ENCODE measurements at regions not wholly inside any gene's neighbourhood (a gene's known extent, or its start where the extent isn't known, plus 50 kb on each side); places are given as distances from the start of the nearest gene placed in this dataset.

GRCh38 chr3:165382672-165383071, 186.5 kb upstream of the SLITRK3 start:
- H3K27ac ChIP-seq = no peak overlapping the region
- 67 to 80% methylated on average over 3 of the region's 3 CpGs for WGBS, 2 donors
- TF ChIP-seq POLR2A (IDR thresholded peaks at IDR 0.05) (no peak), CTCF (IDR thresholded peaks at IDR 0.05) (no peak), EP300 (IDR thresholded peaks at IDR 0.05) (no peak), POLR2AphosphoS5 (IDR thresholded peaks at IDR 0.05) (no peak)
- intact Hi-C loops (cut with DNase I) = no loop called here
- H3K36me3 ChIP-seq = no peaks in the 10 kb centered on the region
- no peaks in the 10 kb centered on the region for H3K4me1 ChIP-seq
- H3K4me3 ChIP-seq = no peak overlapping the region
- no peaks in the 10 kb centered on the region for H3K9me3 ChIP-seq
- H3K27me3 ChIP-seq = no peaks in the 10 kb centered on the region
- DNase-seq = no peak

- no peak for TF ChIP-seq EP300 (IDR thresholded peaks at IDR 0.05)
- TF ChIP-seq POLR2AphosphoS5 (IDR thresholded peaks at IDR 0.05) = no peak
- TF ChIP-seq POLR2A (IDR thresholded peaks at IDR 0.05) = no peak
- no peak for TF ChIP-seq CTCF (IDR thresholded peaks at IDR 0.05)
- Histone ChIP-seq H3K4me1 (no peaks in the 10 kb centered on the region), H3K27ac (no peak overlapping the region), H3K36me3 (no peaks in the 10 kb centered on the region), H3K27me3 (no peaks in the 10 kb centered on the region), H3K9me3 (no peaks in the 10 kb centered on the region), H3K4me3 (no peak overlapping the region)
- 37 to 63% methylated on average over 2 of the region's 2 CpGs for WGBS, 2 donors
- intact Hi-C loops (cut with DNase I) = no loop called here
- DNase-seq = no peak
Measured at GRCh38 chr3:165378761-165379160, 182.6 kb upstream of the SLITRK3 start.

DNA sequence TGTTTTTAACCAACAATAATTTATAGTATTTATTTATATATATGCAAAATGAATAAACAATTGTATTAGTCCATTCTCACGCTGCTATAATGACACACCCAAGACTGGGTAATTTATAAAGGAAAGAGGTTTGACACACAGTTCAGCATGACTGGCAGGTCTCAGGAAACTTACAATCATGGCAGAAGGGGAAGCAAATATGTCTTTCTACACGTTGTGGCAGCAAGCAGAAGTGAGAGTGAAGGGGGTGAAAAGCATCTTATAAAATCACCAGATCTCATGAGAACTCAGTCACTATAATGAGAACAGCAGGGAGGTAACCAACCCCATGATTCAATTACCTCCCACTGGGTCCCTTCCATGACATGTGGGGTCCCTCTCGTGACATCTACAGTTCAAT, 162.8 kb upstream of the SLITRK3 start:
- TF ChIP-seq EP300 (IDR thresholded peaks at IDR 0.05) (no peak), POLR2AphosphoS5 (IDR thresholded peaks at IDR 0.05) (no peak), POLR2A (IDR thresholded peaks at IDR 0.05) (no peak), CTCF (IDR thresholded peaks at IDR 0.05) (no peak)
- H3K4me3 ChIP-seq = no peak overlapping the region
- WGBS, 2 donors = 34 to 39% methylated on average over 3 of the region's 3 CpGs
- H3K9me3 ChIP-seq = no peaks in the 10 kb centered on the region
- no peaks in the 10 kb centered on the region for H3K27me3 ChIP-seq
- H3K36me3 ChIP-seq = no peaks in the 10 kb centered on the region
- DNase-seq = no peak
- H3K4me1 ChIP-seq = no peaks in the 10 kb centered on the region
- H3K27ac ChIP-seq = no peak overlapping the region
- intact Hi-C loops (cut with DNase I) = no loop called here

DNA sequence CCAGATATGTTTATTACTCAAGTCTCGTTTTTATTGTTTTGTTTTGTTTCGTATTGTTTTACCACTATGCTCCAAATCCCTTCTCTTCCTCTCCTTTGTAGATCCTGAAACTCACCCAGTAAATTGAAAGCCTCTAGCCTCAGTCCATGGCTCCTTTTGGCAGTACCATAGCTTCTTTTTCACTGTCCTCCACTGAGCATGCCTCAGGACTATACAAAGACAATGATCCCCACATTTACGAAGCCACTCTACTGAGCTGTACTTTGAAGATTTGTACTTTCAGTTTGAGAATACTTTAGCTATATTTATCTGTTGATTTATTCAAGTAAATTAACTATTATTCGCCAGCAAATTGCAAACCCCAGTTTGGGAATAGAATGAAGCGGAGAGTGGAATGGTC, 159.1 kb upstream of the SLITRK3 start:
- DNase-seq = no peak
- Histone ChIP-seq H3K36me3 (no peaks in the 10 kb centered on the region), H3K4me1 (no peaks in the 10 kb centered on the region), H3K9me3 (no peaks in the 10 kb centered on the region), H3K27me3 (no peaks in the 10 kb centered on the region), H3K4me3 (no peak overlapping the region), H3K27ac (no peak overlapping the region)
- WGBS, 2 donors = 82 to 93% methylated on average over 5 of the region's 5 CpGs
- intact Hi-C loops (cut with DNase I) = no loop called here
- no peak for TF ChIP-seq POLR2AphosphoS5 (IDR thresholded peaks at IDR 0.05)
- TF ChIP-seq POLR2A (IDR thresholded peaks at IDR 0.05) = no peak
- no peak for TF ChIP-seq CTCF (IDR thresholded peaks at IDR 0.05)
- TF ChIP-seq EP300 (IDR thresholded peaks at IDR 0.05) = no peak

DNA sequence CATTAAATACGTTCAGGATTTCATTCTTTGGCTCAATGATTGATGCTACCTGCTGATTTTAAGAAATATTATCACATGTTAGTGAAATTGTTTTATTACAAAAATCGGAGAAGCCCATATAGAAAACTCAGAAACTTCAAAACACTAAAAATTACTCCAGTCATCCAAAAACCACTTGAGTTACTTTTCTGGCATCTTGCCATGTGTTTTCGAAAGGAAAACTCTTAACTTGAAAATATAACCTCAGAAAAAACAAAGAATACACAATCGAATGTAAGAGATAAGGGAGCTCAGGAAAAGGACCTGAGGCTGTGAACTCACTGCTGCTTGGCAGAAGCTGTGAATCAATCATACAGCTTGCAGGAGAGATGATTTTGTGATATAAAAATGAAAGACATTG, 151.3 kb upstream of the SLITRK3 start:
- Histone ChIP-seq H3K9me3 (no peaks in the 10 kb centered on the region), H3K27ac (no peak overlapping the region), H3K27me3 (no peaks in the 10 kb centered on the region), H3K4me1 (no peaks in the 10 kb centered on the region), H3K4me3 (no peak overlapping the region), H3K36me3 (no peaks in the 10 kb centered on the region)
- TF ChIP-seq CTCF (IDR thresholded peaks at IDR 0.05) (no peak), POLR2A (IDR thresholded peaks at IDR 0.05) (no peak), EP300 (IDR thresholded peaks at IDR 0.05) (no peak), POLR2AphosphoS5 (IDR thresholded peaks at IDR 0.05) (no peak)
- 49 to 66% methylated on average over 4 of the region's 4 CpGs for whole genome bisulfite sequencing, 2 donors
- intact Hi-C loops (cut with DNase I) = no loop called here
- DNase-seq = no peak
